GM18508 (cell line): ENCODE measurements at regions not wholly inside any gene's neighbourhood (a gene's known extent, or its start where the extent isn't known, plus 50 kb on each side); places are given as distances from the start of the nearest gene placed in this dataset.
"Not testable (repeated sequence)": the region's sequence is repeated elsewhere in the genome, so short reads cannot be mapped to it uniquely, and the experiment has no call there.

Experiments used
- ATAC-seq: cut with Tn5 transposase; IDR thresholded peaks from one replicate; pipeline ENCODE4 v1.9.1; 2021; ENCODE audit warnings: moderate number of reproducible peaks; ENCODE audit not compliant: insufficient read depth, unreplicated experiment

- no peak for ATAC-seq
Observed at GRCh38 chr5:53160895-53161294, 51.3 kb upstream of the MOCS2 start.

- ATAC-seq: no peak
Observed at GRCh38 chr5:53161876-53162275, 52.3 kb upstream of the MOCS2 start.

GRCh38 chr5:53164478-53165165 lies 55.1 kb upstream of the MOCS2 start:
- ATAC-seq: no peak

- no peak for ATAC-seq
Observed at GRCh38 chr5:53165431-53166182, 56.0 kb upstream of the MOCS2 start.

GRCh38 chr5:53166183-53166495 lies 56.6 kb upstream of the MOCS2 start:
- no peak for ATAC-seq

- no peak for ATAC-seq
Observed at GRCh38 chr5:53167836-53168235, 58.3 kb upstream of the MOCS2 start.

- no peak for ATAC-seq
Observed at GRCh38 chr5:53169933-53170332, 60.4 kb upstream of the MOCS2 start.

GRCh38 chr5:53170746-53171349 lies 61.3 kb upstream of the MOCS2 start:
- no peak for ATAC-seq

- not testable (repeated sequence) for ATAC-seq
Observed at GRCh38 chr5:53172073-53172472, 62.5 kb upstream of the MOCS2 start.

GRCh38 chr5:53172630-53173029 lies 63.1 kb upstream of the MOCS2 start:
- no peak for ATAC-seq

- no peak for ATAC-seq
Observed at GRCh38 chr5:53173083-53173482, 63.5 kb upstream of the MOCS2 start.

- no peak for ATAC-seq
Observed at GRCh38 chr5:53178830-53179229, 69.3 kb upstream of the MOCS2 start.

GRCh38 chr5:53179691-53180090 lies 70.1 kb upstream of the MOCS2 start:
- ATAC-seq: no peak

GRCh38 chr5:53180538-53180937 lies 71.0 kb upstream of the MOCS2 start:
- ATAC-seq: no peak

- no peak for ATAC-seq
Observed at GRCh38 chr5:53180991-53181390, 71.4 kb upstream of the MOCS2 start.

GRCh38 chr5:53183880-53184279 lies 74.3 kb upstream of the MOCS2 start:
- ATAC-seq: no peak

- ATAC-seq: no peak
Observed at GRCh38 chr5:53191548-53192165, 82.1 kb upstream of the MOCS2 start.

GRCh38 chr5:53194086-53194485 lies 84.5 kb upstream of the MOCS2 start:
- no peak for ATAC-seq

GRCh38 chr5:53199882-53200281 lies 90.3 kb upstream of the MOCS2 start:
- no peak for ATAC-seq

- ATAC-seq: no peak
Observed at GRCh38 chr5:53200306-53200705, 90.7 kb upstream of the MOCS2 start.

- ATAC-seq: no peak
Observed at GRCh38 chr5:53201746-53202145, 92.2 kb upstream of the MOCS2 start.
